BLaER1 treated with 17β-estradiol and CSF1 and Interleukin-3, amounts not matched to agents 10 nM and 100 nM (cell line): ENCODE measurements at regions not wholly inside any gene's neighbourhood (a gene's known extent, or its start where the extent isn't known, plus 50 kb on each side); places are given as distances from the start of the nearest gene placed in this dataset.
"Not testable (repeated sequence)": the region's sequence is repeated elsewhere in the genome, so short reads cannot be mapped to it uniquely, and the experiment has no call there.

ENCODE experiments used
- H3K27ac ChIP-seq, 11 experiments: shearing (Covaris generic); formaldehyde crosslinking; 2 replicates each; pipeline ENCODE4 v1.8.1; 2022
- H3K27me3 ChIP-seq, 11 experiments: shearing (Covaris generic); formaldehyde crosslinking; 2 replicates each; pipeline ENCODE4 v1.8.1; 2022
- H3K36me3 ChIP-seq, 11 experiments: shearing (Covaris generic); formaldehyde crosslinking; 2 replicates each; pipeline ENCODE4 v1.8.1; 2022
- H3K4me1 ChIP-seq, 10 experiments: shearing (Covaris generic); formaldehyde crosslinking; 2 replicates each; pipeline ENCODE4 v1.8.1; 2022
- H3K4me2 ChIP-seq, 11 experiments: shearing (Covaris generic); formaldehyde crosslinking; 2 replicates each; pipeline ENCODE4 v1.8.1; 2022
- H3K4me3 ChIP-seq, 10 experiments: shearing (Covaris generic); formaldehyde crosslinking; 2 replicates each; pipeline ENCODE4 v1.8.1; 2022
- H3K9ac ChIP-seq, 11 experiments: shearing (Covaris generic); formaldehyde crosslinking; 2 replicates each; pipeline ENCODE4 v1.8.1; 2022
- H3K9me3 ChIP-seq, 11 experiments: shearing (Covaris generic); formaldehyde crosslinking; replicated peaks in 1 of 11; 2 replicates each; pipeline ENCODE4 v1.8.1; 2022
- H4K20me1 ChIP-seq, 11 experiments: shearing (Covaris generic); formaldehyde crosslinking; 2 replicates each; pipeline ENCODE4 v1.8.1; 2022
- Cebpa-rat ChIP-seq, 11 experiments: shearing (Covaris generic); IDR thresholded peaks; 2 replicates each; pipeline ENCODE4 v1.8.1; 2022

DNA sequence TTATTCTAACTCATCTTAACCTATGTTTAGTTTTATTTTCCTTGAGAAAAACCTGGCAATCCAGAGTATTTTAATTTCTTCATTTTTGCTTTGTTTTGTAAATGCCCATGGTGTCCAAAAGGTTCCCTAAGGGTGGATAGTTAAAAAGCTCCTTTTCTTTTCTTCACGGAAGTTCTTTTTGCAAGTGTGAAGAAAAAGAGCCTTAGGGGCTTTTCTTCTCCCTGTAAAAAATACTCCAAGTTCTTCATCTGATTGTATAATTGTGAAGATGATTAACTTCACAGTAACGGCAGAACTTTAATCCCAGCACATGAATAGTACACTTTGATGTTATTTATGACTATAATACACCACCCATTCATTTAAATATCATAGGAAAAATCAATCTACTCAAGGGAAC is 530.2 kb upstream of the LINC00305 start:
- Histone ChIP-seq H3K27ac (no peak overlapping the region), H3K9me3 (no peaks in the 10 kb centered on the region), H3K27me3 (no peaks in the 10 kb centered on the region), H3K4me3 (no peak overlapping the region), H3K9ac (no peak overlapping the region), H4K20me1 (no peaks in the 10 kb centered on the region), H3K4me1 (peaks cover 0 to 10% (median 8%) of the 10 kb centered on the region in 10 experiments; a peak in 8 of 20 replicates), H3K36me3 (no peaks in the 10 kb centered on the region), H3K4me2 (no peak overlapping the region)
- TF ChIP-seq Cebpa-rat (IDR thresholded peaks at IDR 0.05), result no peak

DNA sequence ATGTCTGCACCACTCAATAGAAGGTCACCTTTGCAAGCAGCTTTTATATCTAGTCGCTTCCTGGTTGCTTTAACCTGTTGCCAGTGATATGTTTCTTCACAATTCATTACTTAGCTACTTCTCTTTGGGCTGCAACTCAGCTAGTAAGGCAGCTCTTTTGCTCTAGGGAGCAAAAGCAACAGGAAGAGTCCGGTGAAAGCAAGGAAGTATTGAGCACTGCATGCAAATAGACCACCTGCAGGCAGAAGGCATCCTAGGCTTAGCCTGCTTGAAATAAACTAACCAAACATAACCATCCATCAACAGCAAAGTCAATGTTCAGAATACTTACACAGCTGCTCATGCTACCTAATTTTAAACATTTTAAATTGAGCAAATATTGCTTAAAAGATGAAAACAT is 529.2 kb upstream of the LINC00305 start:
- no peaks in the 10 kb centered on the region for H3K9me3 ChIP-seq
- H3K27ac ChIP-seq, result no peak overlapping the region
- no peak overlapping the region for H3K4me3 ChIP-seq
- no peak for TF ChIP-seq Cebpa-rat (IDR thresholded peaks at IDR 0.05)
- H3K9ac ChIP-seq, result no peak overlapping the region
- H3K36me3 ChIP-seq, result no peaks in the 10 kb centered on the region
- H3K4me1 ChIP-seq, result peaks cover 0 to 10% (median 8%) of the 10 kb centered on the region in 10 experiments; a peak in 8 of 20 replicates
- no peaks in the 10 kb centered on the region for H3K27me3 ChIP-seq
- H4K20me1 ChIP-seq, result no peaks in the 10 kb centered on the region
- H3K4me2 ChIP-seq, result peak overlapping the region in 7 of 11 experiments; percentile 0 to 44 (median 30); a peak in 10 of 22 replicates

DNA sequence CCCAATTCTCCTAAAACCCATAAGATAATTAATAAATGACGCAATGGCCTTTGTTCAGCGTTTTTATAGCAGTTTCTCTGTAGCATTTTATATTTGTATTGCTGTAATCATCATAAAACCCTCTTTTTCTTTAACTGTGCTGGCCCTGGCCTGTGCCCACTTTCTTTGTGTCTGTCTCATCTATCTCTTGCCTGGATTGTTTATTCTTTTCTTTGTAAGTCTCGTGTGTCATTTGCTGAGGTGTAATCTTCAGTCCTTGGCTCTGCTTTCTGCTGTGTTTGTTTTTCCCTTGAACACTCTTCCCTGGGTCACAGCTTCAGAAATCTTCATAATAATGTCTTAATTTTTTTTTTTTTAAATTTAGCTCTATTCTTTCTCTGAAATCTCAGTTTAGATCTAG is 525.8 kb upstream of the LINC00305 start:
- H4K20me1 ChIP-seq, result no peaks in the 10 kb centered on the region
- peaks cover 0 to 10% (median 8%) of the 10 kb centered on the region in 10 experiments; a peak in 8 of 20 replicates for H3K4me1 ChIP-seq
- H3K4me3 ChIP-seq, result no peak overlapping the region
- TF ChIP-seq Cebpa-rat (IDR thresholded peaks at IDR 0.05), result no peak
- no peaks in the 10 kb centered on the region for H3K27me3 ChIP-seq
- H3K9ac ChIP-seq, result no peak overlapping the region
- H3K9me3 ChIP-seq, result peaks cover 9 to 14% (median 12%) of the 10 kb centered on the region in 11 experiments; a peak in 18 of 22 replicates
- H3K36me3 ChIP-seq, result no peaks in the 10 kb centered on the region
- H3K4me2 ChIP-seq, result no peak overlapping the region
- H3K27ac ChIP-seq, result no peak overlapping the region

DNA sequence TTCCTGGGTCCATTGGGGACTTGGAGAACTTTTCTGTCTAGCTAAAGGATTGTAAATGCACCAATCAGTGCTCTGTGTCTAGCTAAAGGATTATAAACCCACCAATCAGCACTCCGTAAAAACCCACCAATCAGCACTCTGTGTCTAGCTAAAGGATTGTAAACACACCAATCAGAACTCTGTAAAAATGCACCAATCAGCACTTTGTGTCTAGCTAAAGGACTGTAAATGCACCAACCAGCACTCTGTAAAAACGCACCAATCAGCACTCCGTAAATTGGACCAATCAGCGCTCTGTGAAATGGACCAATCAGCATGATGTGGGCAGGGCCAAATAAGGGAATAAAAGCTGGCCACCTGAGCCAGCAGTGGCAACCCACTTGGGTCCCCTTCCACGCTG is 522.4 kb upstream of the LINC00305 start:
- H3K4me3 ChIP-seq, H3K4me2 ChIP-seq, H3K4me1 ChIP-seq, H3K36me3 ChIP-seq, H3K27me3 ChIP-seq, H4K20me1 ChIP-seq, H3K27ac ChIP-seq, H3K9ac ChIP-seq: not testable (repeated sequence)
- peaks cover 9 to 14% (median 12%) of the 10 kb centered on the region in 11 experiments; a peak in 18 of 22 replicates for H3K9me3 ChIP-seq

DNA sequence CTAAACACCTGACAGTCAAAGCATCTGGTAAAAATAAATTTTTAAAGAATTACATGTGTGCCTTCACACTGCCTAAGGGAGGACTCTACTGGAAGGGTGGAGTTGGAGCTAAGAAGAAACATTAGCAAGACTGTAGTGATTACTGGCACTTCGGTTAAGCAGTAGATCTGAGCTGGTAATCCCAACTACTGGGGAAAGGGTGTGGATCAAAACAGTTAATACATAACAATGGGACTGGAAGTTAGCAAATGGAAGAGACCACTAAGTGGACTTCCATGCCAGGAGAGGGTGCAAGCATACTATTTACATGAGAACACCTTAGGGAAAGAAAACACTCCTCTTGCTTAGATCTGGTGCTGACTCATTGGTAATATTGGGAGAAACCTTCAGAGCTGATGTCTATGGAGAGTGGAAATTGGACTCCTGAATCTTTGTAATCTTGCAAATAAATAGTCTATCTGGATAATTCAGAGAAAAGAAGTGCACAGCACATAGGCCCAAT is 519.6 kb upstream of the LINC00305 start:
- no peak overlapping the region for H3K27ac ChIP-seq
- no peak overlapping the region for H3K9ac ChIP-seq
- no peaks in the 10 kb centered on the region for H3K4me1 ChIP-seq
- H3K9me3 ChIP-seq, result peaks cover 9 to 14% (median 12%) of the 10 kb centered on the region in 11 experiments; a peak in 18 of 22 replicates
- no peaks in the 10 kb centered on the region for H3K36me3 ChIP-seq
- H3K4me3 ChIP-seq, result no peak overlapping the region
- H3K27me3 ChIP-seq, result no peaks in the 10 kb centered on the region
- TF ChIP-seq Cebpa-rat (IDR thresholded peaks at IDR 0.05), result no peak
- no peaks in the 10 kb centered on the region for H4K20me1 ChIP-seq
- no peak overlapping the region for H3K4me2 ChIP-seq

DNA sequence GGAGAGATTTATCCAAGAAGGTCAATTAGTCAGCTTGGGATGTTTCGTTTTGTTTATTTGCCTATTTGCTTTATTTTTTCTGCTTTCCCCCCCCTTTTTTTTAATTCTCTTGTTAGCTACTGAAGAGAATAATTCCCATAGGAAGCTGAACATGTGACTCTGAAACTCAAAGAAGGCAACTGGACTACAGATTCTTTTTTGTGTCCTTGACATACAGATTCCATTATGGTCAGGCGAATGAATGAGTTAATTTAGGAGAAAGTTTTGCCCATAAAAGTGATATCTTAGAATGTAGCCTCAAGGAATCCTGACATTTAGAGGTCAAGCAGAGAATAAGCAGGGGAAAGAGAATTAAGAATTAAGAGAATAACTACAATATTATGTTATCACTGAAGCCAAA is 514.2 kb upstream of the LINC00305 start:
- Histone ChIP-seq H3K9me3 (no peaks in the 10 kb centered on the region), H3K4me3 (no peak overlapping the region), H4K20me1 (no peaks in the 10 kb centered on the region), H3K27ac (no peak overlapping the region), H3K9ac (no peak overlapping the region), H3K4me2 (no peak overlapping the region), H3K4me1 (no peaks in the 10 kb centered on the region), H3K36me3 (no peaks in the 10 kb centered on the region), H3K27me3 (no peaks in the 10 kb centered on the region)
- TF ChIP-seq Cebpa-rat (IDR thresholded peaks at IDR 0.05), result no peak

DNA sequence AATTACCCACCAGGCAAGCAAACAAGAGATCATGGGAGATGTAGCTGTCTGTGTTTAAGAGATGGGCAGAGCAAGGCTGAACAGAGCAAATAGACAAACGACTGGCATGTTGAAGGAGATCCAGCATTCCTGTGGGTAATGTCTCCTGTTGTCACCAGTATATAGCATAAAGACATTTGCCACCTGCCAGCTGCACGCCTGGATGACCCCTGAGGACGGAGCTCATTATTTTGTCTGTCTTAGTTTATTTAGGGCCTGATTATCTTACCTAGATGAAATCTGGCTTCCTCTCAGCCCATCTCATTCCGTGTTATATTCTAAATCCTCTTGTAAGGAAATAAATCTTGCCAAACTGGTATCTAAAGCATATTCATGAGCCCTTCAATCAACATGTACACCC is 510.3 kb upstream of the LINC00305 start:
- no peaks in the 10 kb centered on the region for H4K20me1 ChIP-seq
- H3K36me3 ChIP-seq, result no peaks in the 10 kb centered on the region
- no peaks in the 10 kb centered on the region for H3K9me3 ChIP-seq
- no peak overlapping the region for H3K4me3 ChIP-seq
- H3K4me2 ChIP-seq, result no peak overlapping the region
- H3K27ac ChIP-seq, result no peak overlapping the region
- H3K27me3 ChIP-seq, result no peaks in the 10 kb centered on the region
- H3K9ac ChIP-seq, result no peak overlapping the region
- H3K4me1 ChIP-seq, result no peaks in the 10 kb centered on the region
- no peak for TF ChIP-seq Cebpa-rat (IDR thresholded peaks at IDR 0.05)

DNA sequence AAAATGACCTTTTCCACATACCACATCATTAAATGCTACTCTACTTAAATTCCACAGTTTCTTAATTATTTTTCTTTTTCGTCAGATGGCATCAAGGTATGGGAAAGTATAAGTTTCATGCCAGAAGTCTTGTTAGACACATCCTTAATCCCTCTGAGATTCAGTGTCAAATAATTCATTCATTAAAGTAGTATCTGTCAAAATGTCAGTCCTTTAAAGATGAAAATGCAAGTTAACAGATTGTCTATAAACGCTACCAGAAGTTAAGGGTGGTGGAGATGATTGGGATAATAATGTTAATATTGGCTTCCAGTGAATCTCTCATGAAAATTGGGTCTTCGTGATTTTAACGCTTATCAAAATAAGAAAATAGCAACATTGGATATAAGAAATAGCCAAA is 504.2 kb upstream of the LINC00305 start:
- no peaks in the 10 kb centered on the region for H3K27me3 ChIP-seq
- H3K9ac ChIP-seq, result no peak overlapping the region
- H3K4me3 ChIP-seq, result no peak overlapping the region
- H3K4me1 ChIP-seq, result no peaks in the 10 kb centered on the region
- H3K4me2 ChIP-seq, result no peak overlapping the region
- H3K27ac ChIP-seq, result no peak overlapping the region
- no peaks in the 10 kb centered on the region for H4K20me1 ChIP-seq
- H3K36me3 ChIP-seq, result no peaks in the 10 kb centered on the region
- TF ChIP-seq Cebpa-rat (IDR thresholded peaks at IDR 0.05), result no peak
- H3K9me3 ChIP-seq, result peaks cover 0 to 5% (median 0%) of the 10 kb centered on the region in 11 experiments; a peak in 1 of 22 replicates

DNA sequence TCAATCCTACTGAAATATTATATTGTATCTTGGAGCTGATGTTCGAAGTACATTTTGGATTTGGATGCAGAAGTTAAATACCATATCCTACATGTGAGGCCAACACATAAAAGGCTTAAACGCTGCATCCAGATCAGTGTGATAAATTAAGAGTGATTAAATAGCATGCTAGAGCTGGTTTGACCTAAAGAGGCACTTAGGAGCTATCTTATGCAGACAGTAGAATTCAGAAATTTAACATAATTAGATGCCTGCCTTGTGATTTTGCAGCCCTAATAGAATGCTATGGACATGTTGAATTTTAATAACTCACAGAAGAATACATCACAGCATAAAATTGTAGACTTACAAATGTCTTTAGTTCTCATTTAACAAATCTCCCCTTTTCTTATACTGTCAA is 501.2 kb upstream of the LINC00305 start:
- no peaks in the 10 kb centered on the region for H3K4me1 ChIP-seq
- H3K4me2 ChIP-seq, result no peak overlapping the region
- no peak overlapping the region for H3K27ac ChIP-seq
- H3K9ac ChIP-seq, result no peak overlapping the region
- H3K9me3 ChIP-seq, result peaks cover 17 to 30% (median 20%) of the 10 kb centered on the region in 11 experiments
- no peaks in the 10 kb centered on the region for H3K27me3 ChIP-seq
- no peaks in the 10 kb centered on the region for H4K20me1 ChIP-seq
- H3K36me3 ChIP-seq, result no peaks in the 10 kb centered on the region
- no peak for TF ChIP-seq Cebpa-rat (IDR thresholded peaks at IDR 0.05)
- no peak overlapping the region for H3K4me3 ChIP-seq

DNA sequence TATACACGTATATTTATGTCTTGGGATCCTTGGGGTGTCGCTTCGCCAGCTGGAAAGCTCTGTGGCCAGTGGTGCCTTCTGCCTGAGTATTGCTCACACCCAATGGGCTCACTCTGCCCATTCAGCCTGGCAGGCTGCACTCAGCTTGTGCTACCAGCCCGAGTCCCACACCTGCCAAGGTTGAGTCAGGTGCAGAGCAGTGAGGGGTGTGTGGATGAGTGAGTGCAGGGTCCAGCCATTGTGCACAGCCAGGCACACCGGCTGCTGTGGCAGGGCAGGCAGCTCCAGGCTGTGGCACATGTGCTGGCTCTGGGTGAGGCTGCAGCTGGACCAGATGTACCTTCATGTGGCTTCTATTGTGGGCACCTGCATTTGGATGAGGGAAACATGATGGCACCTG is 496.9 kb upstream of the LINC00305 start:
- Histone ChIP-seq H4K20me1 (no peaks in the 10 kb centered on the region), H3K9me3 (peaks cover 17 to 30% (median 20%) of the 10 kb centered on the region in 11 experiments), H3K4me2 (no peak overlapping the region), H3K27ac (no peak overlapping the region), H3K4me1 (no peaks in the 10 kb centered on the region), H3K36me3 (no peaks in the 10 kb centered on the region), H3K9ac (no peak overlapping the region), H3K4me3 (no peak overlapping the region), H3K27me3 (no peaks in the 10 kb centered on the region)
- no peak for TF ChIP-seq Cebpa-rat (IDR thresholded peaks at IDR 0.05)
